ENCODE measurements at regions not wholly inside any gene's neighbourhood (a gene's known extent, or its start where the extent isn't known, plus 50 kb on each side); places are given as distances from the start of the nearest gene placed in this dataset.

DNA sequence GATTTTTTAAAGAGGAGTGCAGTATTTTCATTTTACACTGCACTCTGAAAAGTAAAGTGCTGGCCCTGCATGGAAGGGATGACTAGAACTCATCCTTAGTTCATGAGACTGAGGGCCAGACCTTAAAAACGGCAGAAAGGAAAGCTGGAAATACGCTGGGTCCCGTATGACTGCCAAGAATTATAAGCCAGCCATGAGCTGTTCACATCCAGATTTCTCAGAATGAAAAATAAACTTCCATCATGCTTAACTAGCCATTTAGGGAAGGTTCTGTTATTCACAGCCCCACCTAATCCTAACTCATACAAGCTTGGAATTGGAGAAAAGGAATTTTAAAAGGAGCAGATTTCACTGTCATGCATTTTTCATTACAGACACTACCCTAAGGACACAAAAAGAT lies 894.4 kb downstream of the FAT4 start:
- TF ChIP-seq, protein P1, sequence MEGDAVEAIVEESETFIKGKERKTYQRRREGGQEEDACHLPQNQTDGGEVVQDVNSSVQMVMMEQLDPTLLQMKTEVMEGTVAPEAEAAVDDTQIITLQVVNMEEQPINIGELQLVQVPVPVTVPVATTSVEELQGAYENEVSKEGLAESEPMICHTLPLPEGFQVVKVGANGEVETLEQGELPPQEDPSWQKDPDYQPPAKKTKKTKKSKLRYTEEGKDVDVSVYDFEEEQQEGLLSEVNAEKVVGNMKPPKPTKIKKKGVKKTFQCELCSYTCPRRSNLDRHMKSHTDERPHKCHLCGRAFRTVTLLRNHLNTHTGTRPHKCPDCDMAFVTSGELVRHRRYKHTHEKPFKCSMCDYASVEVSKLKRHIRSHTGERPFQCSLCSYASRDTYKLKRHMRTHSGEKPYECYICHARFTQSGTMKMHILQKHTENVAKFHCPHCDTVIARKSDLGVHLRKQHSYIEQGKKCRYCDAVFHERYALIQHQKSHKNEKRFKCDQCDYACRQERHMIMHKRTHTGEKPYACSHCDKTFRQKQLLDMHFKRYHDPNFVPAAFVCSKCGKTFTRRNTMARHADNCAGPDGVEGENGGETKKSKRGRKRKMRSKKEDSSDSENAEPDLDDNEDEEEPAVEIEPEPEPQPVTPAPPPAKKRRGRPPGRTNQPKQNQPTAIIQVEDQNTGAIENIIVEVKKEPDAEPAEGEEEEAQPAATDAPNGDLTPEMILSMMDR (IDR thresholded peaks at IDR 0.05 in 4 of 5, conservative IDR thresholded peaks at IDR 0.05 in 1 of 5): no peak
- TF ChIP-seq POLR2A (IDR thresholded peaks at IDR 0.05): no peak
